Fibroblast of lung (primary cell): ENCODE measurements at regions not wholly inside any gene's neighbourhood (a gene's known extent, or its start where the extent isn't known, plus 50 kb on each side); places are given as distances from the start of the nearest gene placed in this dataset.

Experiments
- DNase-seq, 2 donors: peaks; one replicate each; pipeline versions ENCODE4 v3.0.0 to v3.0.0-alpha.2; 2010; ENCODE audit warnings: low read depth in 2 of 2
- H2AFZ ChIP-seq: 2 replicates; pipeline ENCODE4 v1.5.1; 2012; ENCODE audit warnings: low read length, control low read depth, inconsistent platforms
- H3K27ac ChIP-seq: 2 replicates; pipeline ENCODE4 v1.5.1; 2011; ENCODE audit warnings: low read length, control low read depth; ENCODE audit not compliant: insufficient read depth
- H3K27me3 ChIP-seq: 2 replicates; pipeline ENCODE4 v1.5.1; 2011; ENCODE audit warnings: mild to moderate bottlenecking, low read length; ENCODE audit not compliant: control insufficient read depth, insufficient read depth
- H3K36me3 ChIP-seq: 2 replicates; pipeline ENCODE4 v1.5.1; 2011; ENCODE audit warnings: low read length; ENCODE audit not compliant: control insufficient read depth, insufficient read depth
- H3K4me1 ChIP-seq: 2 replicates; pipeline ENCODE4 v1.5.1; 2011; ENCODE audit warnings: low read length; ENCODE audit not compliant: control insufficient read depth, insufficient read depth; ENCODE audit errors: extremely low read depth
- H3K4me2 ChIP-seq: 2 replicates; pipeline ENCODE4 v1.5.1; 2011; ENCODE audit warnings: low read length, control low read depth; ENCODE audit not compliant: insufficient read depth; ENCODE audit errors: extremely low read depth
- H3K4me3 ChIP-seq, 4 experiments: fragments of 200-600 bp in 1 of 4; sonication (generic) in 1 of 4; replicated peaks in 1 of 4; 2 replicates each; pipeline ENCODE4 v1.5.1; 2011 to 2016; ENCODE audit warnings: low read length in 4 of 4, low read depth in 3 of 4, mild to moderate bottlenecking in 3 of 4, control low read depth in 2 of 4, inconsistent platforms in 1 of 4, mixed read lengths in 1 of 4; ENCODE audit not compliant: insufficient read depth in 1 of 4; ENCODE audit errors: control extremely low read depth in 1 of 4
- H3K79me2 ChIP-seq: 2 replicates; pipeline ENCODE4 v1.5.1; 2012; ENCODE audit warnings: mild to moderate bottlenecking, low read length, inconsistent platforms; ENCODE audit not compliant: control insufficient read depth, insufficient read depth
- H3K9ac ChIP-seq: 2 replicates; pipeline ENCODE4 v1.5.1; 2011; ENCODE audit warnings: mild to moderate bottlenecking, low read length, control low read depth; ENCODE audit not compliant: insufficient read depth
- H3K9me3 ChIP-seq: 2 replicates; pipeline ENCODE4 v1.5.1; 2012; ENCODE audit warnings: low read depth, low read length; ENCODE audit not compliant: control insufficient read depth, insufficient read depth
- H4K20me1 ChIP-seq: 2 replicates; pipeline ENCODE4 v1.5.1; 2011; ENCODE audit warnings: low read length; ENCODE audit not compliant: control insufficient read depth, insufficient read depth; ENCODE audit errors: extremely low read depth
- EZH2 ChIP-seq: IDR thresholded peaks from 2 replicates; pipeline ENCODE4 v1.5.1; 2012; ENCODE audit warnings: low read length, control low read depth, mild to moderate bottlenecking; ENCODE audit errors: missing control alignments
- TF ChIP-seq, protein P1 (sequence below), 2 donors: IDR thresholded peaks in 1 of 2; conservative IDR thresholded peaks in 1 of 2; 1 replicate in 1 of 2; 2 replicates in 1 of 2; pipeline ENCODE4 v1.5.1; 2011 to 2012; ENCODE audit warnings: low read length in 2 of 2, control low read depth in 1 of 2, inconsistent platforms in 1 of 2, low read depth in 1 of 2, mild to moderate bottlenecking in 1 of 2

DNA sequence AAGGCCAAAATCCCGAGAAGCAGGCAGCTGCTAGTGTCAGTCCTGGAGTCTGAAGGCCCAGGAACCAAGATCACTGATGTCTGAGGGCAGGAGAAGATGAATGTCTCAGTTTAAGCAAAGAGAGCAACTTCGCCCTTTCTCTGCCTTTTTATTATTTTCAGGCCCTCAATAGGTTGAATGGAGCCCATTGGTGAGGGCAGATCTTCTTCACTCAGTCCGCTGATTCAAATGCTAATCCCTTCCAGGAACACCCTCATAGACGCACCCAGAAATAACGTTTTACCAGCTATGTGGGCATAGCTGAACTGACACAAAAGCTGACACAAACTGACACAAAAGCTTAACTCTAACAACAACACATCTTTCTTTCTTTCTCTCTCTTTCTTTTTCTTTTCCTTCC lies 78.0 kb upstream of the KCNJ3 start:
- Histone ChIP-seq H3K4me2 (no peak overlapping the region), H3K4me3 (no peak overlapping the region), H3K27me3 (no peaks in the 10 kb centered on the region), H3K9ac (no peak overlapping the region), H3K9me3 (no peaks in the 10 kb centered on the region), H3K4me1 (no peaks in the 10 kb centered on the region), H2AFZ (no peak overlapping the region), H3K79me2 (no peaks in the 10 kb centered on the region), H4K20me1 (no peaks in the 10 kb centered on the region), H3K36me3 (no peaks in the 10 kb centered on the region), H3K27ac (no peak overlapping the region)
- DNase-seq, result no peak
- no peak for TF ChIP-seq EZH2
- TF ChIP-seq, protein P1, sequence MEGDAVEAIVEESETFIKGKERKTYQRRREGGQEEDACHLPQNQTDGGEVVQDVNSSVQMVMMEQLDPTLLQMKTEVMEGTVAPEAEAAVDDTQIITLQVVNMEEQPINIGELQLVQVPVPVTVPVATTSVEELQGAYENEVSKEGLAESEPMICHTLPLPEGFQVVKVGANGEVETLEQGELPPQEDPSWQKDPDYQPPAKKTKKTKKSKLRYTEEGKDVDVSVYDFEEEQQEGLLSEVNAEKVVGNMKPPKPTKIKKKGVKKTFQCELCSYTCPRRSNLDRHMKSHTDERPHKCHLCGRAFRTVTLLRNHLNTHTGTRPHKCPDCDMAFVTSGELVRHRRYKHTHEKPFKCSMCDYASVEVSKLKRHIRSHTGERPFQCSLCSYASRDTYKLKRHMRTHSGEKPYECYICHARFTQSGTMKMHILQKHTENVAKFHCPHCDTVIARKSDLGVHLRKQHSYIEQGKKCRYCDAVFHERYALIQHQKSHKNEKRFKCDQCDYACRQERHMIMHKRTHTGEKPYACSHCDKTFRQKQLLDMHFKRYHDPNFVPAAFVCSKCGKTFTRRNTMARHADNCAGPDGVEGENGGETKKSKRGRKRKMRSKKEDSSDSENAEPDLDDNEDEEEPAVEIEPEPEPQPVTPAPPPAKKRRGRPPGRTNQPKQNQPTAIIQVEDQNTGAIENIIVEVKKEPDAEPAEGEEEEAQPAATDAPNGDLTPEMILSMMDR (conservative IDR thresholded peaks at IDR 0.05 in 1 of 2, IDR thresholded peaks at IDR 0.05 in 1 of 2; ENCODE audit: low read depth in 1 of 2, low read length in 2 of 2), result no peak

DNA sequence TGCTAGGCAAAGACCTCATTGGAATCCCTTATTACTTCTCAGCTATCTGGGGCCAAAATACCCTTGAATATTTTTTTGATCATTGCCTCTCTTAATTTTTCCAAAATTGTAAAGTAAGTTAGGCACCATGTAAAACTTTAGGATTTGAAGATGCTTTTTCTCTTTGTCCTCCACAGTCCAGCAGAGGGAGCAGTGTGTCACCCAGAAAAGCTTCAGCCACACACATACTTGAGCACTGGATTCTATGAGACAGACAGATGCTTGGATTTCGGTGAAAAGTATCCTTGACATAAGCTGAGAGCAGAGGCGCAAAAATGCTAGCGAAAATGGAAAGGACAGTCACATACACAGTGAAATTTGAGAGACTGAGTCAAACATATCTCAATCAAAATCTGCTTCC lies 74.7 kb upstream of the KCNJ3 start:
- H3K9ac ChIP-seq, result no peak overlapping the region
- no peak overlapping the region for H3K27ac ChIP-seq
- no peak overlapping the region for H2AFZ ChIP-seq
- H3K79me2 ChIP-seq, result no peaks in the 10 kb centered on the region
- no peaks in the 10 kb centered on the region for H3K4me1 ChIP-seq
- no peak overlapping the region for H3K4me3 ChIP-seq
- no peaks in the 10 kb centered on the region for H3K9me3 ChIP-seq
- peak; percentile 7 to 17 for DNase-seq
- no peaks in the 10 kb centered on the region for H3K27me3 ChIP-seq
- H3K36me3 ChIP-seq, result no peaks in the 10 kb centered on the region
- TF ChIP-seq, protein P1 (conservative IDR thresholded peaks at IDR 0.05 in 1 of 2, IDR thresholded peaks at IDR 0.05 in 1 of 2; ENCODE audit: low read depth in 1 of 2, low read length in 2 of 2), result peak; percentile 24 to 54
- TF ChIP-seq EZH2, result no peak
- H3K4me2 ChIP-seq, result no peak overlapping the region
- H4K20me1 ChIP-seq, result no peaks in the 10 kb centered on the region

DNA sequence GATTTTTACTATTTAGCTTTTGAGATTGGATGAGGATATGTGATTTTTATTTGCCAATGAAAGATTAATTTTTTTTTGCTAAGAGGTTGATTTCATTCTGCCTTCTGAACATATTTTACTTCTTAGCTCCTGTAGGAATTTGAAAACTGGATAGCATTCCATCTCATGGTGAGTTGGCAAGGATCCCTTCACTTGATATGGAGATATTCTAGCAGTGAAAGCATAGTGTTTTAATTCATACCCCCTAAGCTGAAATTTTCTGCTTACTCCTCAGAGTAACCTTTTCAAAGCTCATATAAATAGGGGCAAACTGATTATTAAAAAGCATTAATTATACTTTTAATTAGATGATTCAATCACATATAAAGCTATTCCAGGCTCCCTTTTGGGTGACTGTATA lies 61.0 kb upstream of the KCNJ3 start:
- H3K9me3 ChIP-seq, result no peaks in the 10 kb centered on the region
- H3K4me2 ChIP-seq, result no peak overlapping the region
- no peak overlapping the region for H3K4me3 ChIP-seq
- no peak overlapping the region for H3K27ac ChIP-seq
- no peak overlapping the region for H2AFZ ChIP-seq
- no peaks in the 10 kb centered on the region for H4K20me1 ChIP-seq
- no peak overlapping the region for H3K9ac ChIP-seq
- peak in 1 of 2 donors; percentile 2 for DNase-seq
- no peaks in the 10 kb centered on the region for H3K4me1 ChIP-seq
- no peak for TF ChIP-seq EZH2
- TF ChIP-seq, protein P1 (conservative IDR thresholded peaks at IDR 0.05 in 1 of 2, IDR thresholded peaks at IDR 0.05 in 1 of 2; ENCODE audit: low read depth in 1 of 2, low read length in 2 of 2), result no peak
- no peaks in the 10 kb centered on the region for H3K79me2 ChIP-seq
- H3K27me3 ChIP-seq, result no peaks in the 10 kb centered on the region
- H3K36me3 ChIP-seq, result no peaks in the 10 kb centered on the region
